Stomach (tissue), 8 donors: ENCODE measurements at regions not wholly inside any gene's neighbourhood (a gene's known extent, or its start where the extent isn't known, plus 50 kb on each side); places are given as distances from the start of the nearest gene placed in this dataset.

Experiments used
- DNase-seq, 2 donors: peaks; one replicate each; pipeline versions ENCODE4 v3.0.0 to v3.0.0-alpha.2; 2013 to 2019
- H3K27ac ChIP-seq, 5 donors: fragments of 200-600 bp in 4 of 5; sonication (generic) in 4 of 5; one replicate each; pipeline ENCODE4 v1.5.1; 2013 to 2019; ENCODE audit warnings: mild to moderate bottlenecking in 1 of 5, moderate library complexity in 1 of 5
- H3K27me3 ChIP-seq, 3 donors: fragments of 200-600 bp; sonication (generic); one replicate each; pipeline ENCODE4 v1.5.1; 2017 to 2019; ENCODE audit warnings: mixed run types in 1 of 3
- H3K36me3 ChIP-seq, 4 donors: fragments of 200-600 bp; sonication (generic); 1 replicate in 3 of 4; 2 replicates in 1 of 4; pipeline ENCODE4 v1.5.1; 2016 to 2019
- H3K4me1 ChIP-seq, 4 donors: fragments of 200-600 bp; sonication (generic); one replicate each; pipeline ENCODE4 v1.5.1; 2016 to 2019
- H3K4me3 ChIP-seq, 4 donors: fragments of 200-600 bp; sonication (generic) in 3 of 4; one replicate each; pipeline ENCODE4 v1.5.1; 2016 to 2019; ENCODE audit warnings: mild to moderate bottlenecking in 1 of 4
- H3K9me3 ChIP-seq, 4 donors: fragments of 200-600 bp; sonication (generic); one replicate each; pipeline ENCODE4 v1.5.1; 2016 to 2019
- EP300 ChIP-seq: sonication (generic); formaldehyde crosslinking; IDR thresholded peaks from one replicate; pipeline ENCODE4 v1.6.1; 2017; ENCODE audit warnings: antibody characterized with exemption
- POLR2A ChIP-seq, 4 donors: fragments of 450-650 bp; IDR thresholded peaks; one replicate each; pipeline ENCODE4 v1.6.1; 2016; ENCODE audit warnings: antibody characterized with exemption in 4 of 4, control low read depth in 2 of 4, mild to moderate bottlenecking in 1 of 4, moderate library complexity in 1 of 4
- POLR2AphosphoS5 ChIP-seq, 3 donors: sonication (generic); formaldehyde crosslinking; IDR thresholded peaks; one replicate each; pipeline ENCODE4 v1.6.1; 2016; ENCODE audit warnings: antibody characterized with exemption in 3 of 3
- WGBS, 5 donors: extraction: QIAGEN DNeasy Blood & Tissue Kit in 3 of 5; methylation state at CpG; one replicate each; pipeline versions ENCODE4 v1.1.5 to v1.1.7; 2013 to 2018; 5-methylcytosine and 5-hydroxymethylcytosine counted together
- intact Hi-C: fragments of 100-400 bp; cut with DNase I; formaldehyde crosslinking; loops from one replicate; pipeline ENCODE4 v1.15.1; 2023; ENCODE audit warnings: low total_unique reads
- TF ChIP-seq, protein P1 (sequence below), 7 experiments: fragments of 450-650 bp in 4 of 7; fragments of 200-600 bp in 3 of 7; sonication (generic) in 3 of 7; IDR thresholded peaks; one replicate each; pipeline ENCODE4 v1.5.1; 2016 to 2019; ENCODE audit warnings: antibody characterized with exemption in 7 of 7, control low read depth in 2 of 7, mild to moderate bottlenecking in 1 of 7
- donor health status: healthy with polysubstance abuse.
- donor health status: Bipolar disorder and iron deficiency.
- donor health status: healthy.

DNA sequence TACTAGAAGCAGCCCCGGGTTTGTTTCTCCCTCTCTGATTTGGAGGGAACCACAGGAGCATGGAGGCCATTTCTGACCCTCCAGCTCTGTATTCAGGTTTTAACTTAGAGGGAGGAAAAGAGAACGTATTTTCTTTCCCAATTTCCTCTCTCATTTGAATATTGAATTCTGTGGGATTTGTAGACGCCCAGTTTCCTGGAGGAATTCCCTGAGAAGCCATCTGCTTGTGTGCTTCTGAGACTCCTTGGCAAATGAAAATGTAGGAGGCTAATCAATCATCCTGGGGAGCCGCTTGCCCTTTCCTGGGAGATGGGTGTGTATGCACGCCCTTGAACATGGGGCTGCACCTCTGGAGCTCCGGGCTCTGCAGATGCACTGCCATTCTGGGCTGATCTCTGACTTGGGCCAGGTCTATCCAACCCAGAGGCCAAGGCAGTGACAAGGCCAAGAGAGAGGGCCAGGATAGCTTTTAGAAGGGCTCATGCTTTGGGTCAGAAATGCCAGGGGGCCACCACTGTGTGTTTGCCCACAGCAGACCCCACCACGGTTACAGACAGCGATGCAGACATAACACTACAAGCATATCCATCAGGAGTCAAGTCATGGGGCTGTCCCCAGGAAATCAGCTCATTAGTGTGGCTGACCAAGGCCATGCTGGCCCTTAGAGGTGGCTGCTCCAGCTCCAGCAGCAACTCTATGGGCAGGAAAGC is 174.5 kb downstream of the C5orf15 start:
- no peaks in the 10 kb centered on the region for H3K9me3 ChIP-seq
- DNase-seq: no peak
- no peaks in the 10 kb centered on the region for H3K36me3 ChIP-seq
- H3K4me1 ChIP-seq: no peaks in the 10 kb centered on the region
- no peak overlapping the region for H3K27ac ChIP-seq
- no peak for TF ChIP-seq POLR2A (IDR thresholded peaks at IDR 0.05)
- peaks cover 0 to 4% (median 0%) of the 10 kb centered on the region in 3 donors for H3K27me3 ChIP-seq
- intact Hi-C loops: no loop called here
- H3K4me3 ChIP-seq: no peak overlapping the region
- WGBS, 5 donors: 79 to 86% (median 82%) methylated on average over 8 of the region's 8 CpGs

DNA sequence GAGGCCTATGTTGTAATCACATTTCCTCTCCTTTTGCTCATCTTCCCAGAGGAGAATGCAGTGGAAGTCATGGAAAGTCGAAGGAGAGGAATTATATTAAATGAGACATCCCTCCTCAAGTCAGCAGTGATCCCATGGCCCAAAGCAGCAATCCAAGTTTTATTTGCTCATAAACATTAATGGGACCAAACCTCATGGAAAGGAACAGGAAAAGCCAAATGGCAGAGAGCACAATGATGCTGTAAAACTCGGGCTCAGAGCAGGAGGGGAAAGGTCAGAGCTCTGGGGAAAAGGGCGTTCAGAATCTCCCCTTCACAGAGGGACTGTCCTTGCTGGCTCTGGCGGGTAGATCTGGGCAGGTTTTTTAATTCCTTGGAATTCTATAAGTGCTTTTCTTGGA is 175.8 kb downstream of the C5orf15 start:
- TF ChIP-seq POLR2AphosphoS5 (IDR thresholded peaks at IDR 0.05): no peak
- no peak for TF ChIP-seq EP300
- TF ChIP-seq POLR2A (IDR thresholded peaks at IDR 0.05): no peak
- Histone ChIP-seq H3K36me3 (no peaks in the 10 kb centered on the region), H3K4me1 (no peaks in the 10 kb centered on the region), H3K27ac (no peak overlapping the region), H3K4me3 (no peak overlapping the region), H3K9me3 (no peaks in the 10 kb centered on the region), H3K27me3 (peaks cover 0 to 4% (median 0%) of the 10 kb centered on the region in 3 donors)
- DNase-seq: no peak
- intact Hi-C loops: no loop called here
- WGBS, 5 donors: 49 to 67% (median 62%) methylated on average over 4 of the region's 4 CpGs

DNA sequence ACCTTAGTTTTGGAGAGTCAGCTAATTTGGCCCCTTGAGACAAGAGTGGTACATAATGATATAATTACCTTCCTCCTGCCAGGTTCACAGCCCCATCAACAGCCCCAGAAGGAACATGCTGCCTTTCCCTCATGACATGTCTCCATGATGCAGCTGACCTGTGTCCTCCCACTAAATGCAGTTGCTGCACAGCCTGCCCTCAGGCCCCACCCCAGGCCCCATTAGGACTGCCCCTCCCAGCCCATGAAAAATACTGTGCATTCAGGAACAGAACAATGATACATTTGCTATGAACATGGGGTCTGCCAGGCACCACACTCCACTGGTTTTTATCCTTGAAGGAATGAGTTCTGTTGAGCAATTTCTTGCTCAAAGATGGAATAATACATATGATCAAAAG is 176.4 kb downstream of the C5orf15 start:
- Histone ChIP-seq H3K27me3 (peaks cover 0 to 4% (median 0%) of the 10 kb centered on the region in 3 donors), H3K4me1 (no peaks in the 10 kb centered on the region), H3K9me3 (no peaks in the 10 kb centered on the region), H3K4me3 (no peak overlapping the region), H3K36me3 (no peaks in the 10 kb centered on the region), H3K27ac (no peak overlapping the region)
- intact Hi-C loops: no loop called here
- TF ChIP-seq POLR2A (IDR thresholded peaks at IDR 0.05): no peak
- TF ChIP-seq EP300: no peak
- no peak for TF ChIP-seq POLR2AphosphoS5 (IDR thresholded peaks at IDR 0.05)
- TF ChIP-seq, protein P1, sequence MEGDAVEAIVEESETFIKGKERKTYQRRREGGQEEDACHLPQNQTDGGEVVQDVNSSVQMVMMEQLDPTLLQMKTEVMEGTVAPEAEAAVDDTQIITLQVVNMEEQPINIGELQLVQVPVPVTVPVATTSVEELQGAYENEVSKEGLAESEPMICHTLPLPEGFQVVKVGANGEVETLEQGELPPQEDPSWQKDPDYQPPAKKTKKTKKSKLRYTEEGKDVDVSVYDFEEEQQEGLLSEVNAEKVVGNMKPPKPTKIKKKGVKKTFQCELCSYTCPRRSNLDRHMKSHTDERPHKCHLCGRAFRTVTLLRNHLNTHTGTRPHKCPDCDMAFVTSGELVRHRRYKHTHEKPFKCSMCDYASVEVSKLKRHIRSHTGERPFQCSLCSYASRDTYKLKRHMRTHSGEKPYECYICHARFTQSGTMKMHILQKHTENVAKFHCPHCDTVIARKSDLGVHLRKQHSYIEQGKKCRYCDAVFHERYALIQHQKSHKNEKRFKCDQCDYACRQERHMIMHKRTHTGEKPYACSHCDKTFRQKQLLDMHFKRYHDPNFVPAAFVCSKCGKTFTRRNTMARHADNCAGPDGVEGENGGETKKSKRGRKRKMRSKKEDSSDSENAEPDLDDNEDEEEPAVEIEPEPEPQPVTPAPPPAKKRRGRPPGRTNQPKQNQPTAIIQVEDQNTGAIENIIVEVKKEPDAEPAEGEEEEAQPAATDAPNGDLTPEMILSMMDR (IDR thresholded peaks at IDR 0.05): no peak
- DNase-seq: no peak

DNA sequence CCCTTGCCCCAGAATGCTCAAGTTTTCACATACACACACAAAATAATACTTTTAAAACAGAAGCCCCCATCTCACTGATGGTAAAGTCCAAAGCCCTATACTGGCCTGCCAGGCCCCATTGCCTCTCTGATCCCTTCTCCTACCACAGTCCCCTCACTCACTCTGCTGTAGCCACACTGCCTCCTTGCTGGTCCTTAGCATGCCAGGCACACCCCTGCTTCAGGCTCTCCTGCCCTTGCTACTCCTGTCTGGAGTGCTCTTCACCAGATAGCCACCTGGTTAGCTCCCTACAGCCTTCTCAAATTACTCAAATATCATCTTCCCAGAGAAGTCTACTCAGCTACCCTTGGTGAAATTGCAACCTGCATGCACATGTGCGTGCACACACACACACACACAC is 177.5 kb downstream of the C5orf15 start:
- H3K4me1 ChIP-seq: no peaks in the 10 kb centered on the region
- no peak overlapping the region for H3K4me3 ChIP-seq
- no peak overlapping the region for H3K27ac ChIP-seq
- DNase-seq: no peak
- no peak for TF ChIP-seq POLR2A (IDR thresholded peaks at IDR 0.05)
- TF ChIP-seq EP300: no peak
- TF ChIP-seq, protein P1 (IDR thresholded peaks at IDR 0.05): no peak
- no peak for TF ChIP-seq POLR2AphosphoS5 (IDR thresholded peaks at IDR 0.05)
- intact Hi-C loops: no loop called here
- H3K27me3 ChIP-seq: peaks cover 0 to 4% (median 0%) of the 10 kb centered on the region in 3 donors
- no peaks in the 10 kb centered on the region for H3K9me3 ChIP-seq
- 83 to 97% (median 93%) methylated on average over 1 of the region's 1 CpG for WGBS, 5 donors
- H3K36me3 ChIP-seq: no peaks in the 10 kb centered on the region

DNA sequence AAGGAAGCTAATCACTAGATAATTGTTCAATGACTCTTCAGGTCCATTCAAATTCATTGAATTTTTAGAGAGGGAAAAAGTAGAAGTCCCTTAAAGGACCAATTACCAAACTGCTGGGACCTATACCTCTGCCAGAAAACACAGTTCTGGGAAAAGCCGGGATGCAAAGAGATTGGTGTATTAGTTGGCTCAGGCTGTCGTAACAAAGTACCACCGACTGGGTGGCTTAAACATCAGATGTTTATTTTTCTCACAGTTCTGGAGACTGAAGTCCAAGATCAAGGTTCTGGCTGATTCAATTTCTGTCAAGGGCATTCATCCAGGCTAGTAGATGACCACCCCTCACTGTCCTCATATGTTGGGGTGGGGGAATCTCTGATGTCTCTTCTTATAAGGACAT is 177.1 kb upstream of the FSTL4 start:
- intact Hi-C loops: no loop called here
- no peaks in the 10 kb centered on the region for H3K4me1 ChIP-seq
- TF ChIP-seq POLR2A (IDR thresholded peaks at IDR 0.05): no peak
- TF ChIP-seq POLR2AphosphoS5 (IDR thresholded peaks at IDR 0.05): no peak
- no peak for TF ChIP-seq EP300
- H3K4me3 ChIP-seq: no peak overlapping the region
- WGBS, 5 donors: 73 to 91% (median 81%) methylated on average over 3 of the region's 3 CpGs
- H3K36me3 ChIP-seq: no peaks in the 10 kb centered on the region
- H3K9me3 ChIP-seq: no peaks in the 10 kb centered on the region
- H3K27ac ChIP-seq: no peak overlapping the region
- no peak for DNase-seq
- no peaks in the 10 kb centered on the region for H3K27me3 ChIP-seq

DNA sequence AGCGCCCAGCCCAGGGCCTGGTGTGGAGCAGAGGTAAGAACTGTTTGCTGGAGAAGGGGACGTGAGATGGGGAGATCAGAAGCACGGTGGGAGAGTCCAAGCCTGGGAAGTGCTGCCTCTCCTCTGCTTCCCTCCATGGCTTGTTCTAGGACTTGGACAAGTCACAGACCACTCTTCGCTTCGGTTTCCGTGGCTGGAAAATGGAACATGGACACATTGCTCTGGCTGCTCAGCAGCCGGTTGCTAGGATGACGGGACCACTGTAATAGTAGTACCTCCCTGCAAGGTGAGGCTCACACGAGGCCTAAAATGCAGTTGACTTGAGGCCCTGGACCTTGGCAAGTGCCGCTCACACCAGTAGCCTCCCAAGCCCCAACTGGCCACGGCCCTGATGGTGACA is 175.8 kb upstream of the FSTL4 start:
- Histone ChIP-seq H3K27ac (no peak overlapping the region), H3K36me3 (no peaks in the 10 kb centered on the region), H3K4me1 (no peaks in the 10 kb centered on the region), H3K4me3 (no peak overlapping the region), H3K27me3 (no peaks in the 10 kb centered on the region), H3K9me3 (no peaks in the 10 kb centered on the region)
- no peak for DNase-seq
- TF ChIP-seq POLR2AphosphoS5 (IDR thresholded peaks at IDR 0.05): no peak
- TF ChIP-seq EP300: no peak
- no peak for TF ChIP-seq POLR2A (IDR thresholded peaks at IDR 0.05)
- TF ChIP-seq, protein P1 (IDR thresholded peaks at IDR 0.05): no peak
- intact Hi-C loops: no loop called here
- 88 to 93% (median 92%) methylated on average over 11 of the region's 11 CpGs for WGBS, 5 donors
